PC-9 (cell line): ENCODE measurements at regions not wholly inside any gene's neighbourhood (a gene's known extent, or its start where the extent isn't known, plus 50 kb on each side); places are given as distances from the start of the nearest gene placed in this dataset.

ENCODE experiments used
- EZH2 ChIP-seq: fragments of 200-600 bp; sonication (generic); IDR thresholded peaks from 2 replicates; pipeline ENCODE4 v1.8.0; 2017; ENCODE audit warnings: antibody characterized with exemption, low read depth
- TF ChIP-seq, protein P1 (sequence below): fragments of 200-600 bp; sonication (generic); conservative IDR thresholded peaks from 2 replicates; pipeline ENCODE4 v1.6.1; 2017; ENCODE audit warnings: mixed run types, antibody characterized with exemption, mild to moderate bottlenecking, moderate library complexity

DNA sequence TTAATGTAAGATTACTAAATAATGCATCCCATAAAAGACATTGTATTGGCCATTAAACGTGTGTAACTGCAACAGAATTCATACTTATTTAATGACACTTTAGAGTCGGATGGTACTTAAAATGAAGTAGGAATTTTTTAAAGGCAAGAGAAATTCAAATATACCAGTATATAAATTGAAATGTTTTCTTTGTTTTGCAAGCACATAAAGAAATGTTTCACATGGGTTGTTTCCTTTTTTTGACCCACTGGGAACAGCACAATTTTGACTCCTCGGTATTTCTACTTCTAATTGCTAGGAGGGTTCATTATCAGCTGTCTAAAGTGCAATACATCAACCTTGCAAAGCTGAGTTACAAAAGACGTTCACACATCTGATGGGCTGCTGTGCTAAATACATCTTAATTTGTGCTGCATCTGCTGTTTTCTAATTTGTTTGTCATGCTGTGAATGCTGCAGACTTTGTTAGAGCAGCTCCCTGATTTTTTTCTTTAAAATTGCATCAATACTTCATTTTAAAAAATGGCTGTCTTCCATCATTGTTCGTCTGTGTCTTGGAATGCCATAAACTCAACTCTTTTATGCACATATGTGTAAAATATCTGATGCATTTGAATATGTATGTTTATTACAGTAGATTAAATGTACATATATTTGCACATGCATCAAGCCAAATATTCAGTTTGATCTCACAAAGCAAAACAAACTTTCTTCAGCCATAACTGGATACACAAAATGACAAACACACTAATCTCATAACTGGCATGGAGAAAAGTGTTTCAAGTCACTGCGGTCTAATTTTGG, 454.0 kb upstream of the GRAMD2B start:
- TF ChIP-seq, protein P1, sequence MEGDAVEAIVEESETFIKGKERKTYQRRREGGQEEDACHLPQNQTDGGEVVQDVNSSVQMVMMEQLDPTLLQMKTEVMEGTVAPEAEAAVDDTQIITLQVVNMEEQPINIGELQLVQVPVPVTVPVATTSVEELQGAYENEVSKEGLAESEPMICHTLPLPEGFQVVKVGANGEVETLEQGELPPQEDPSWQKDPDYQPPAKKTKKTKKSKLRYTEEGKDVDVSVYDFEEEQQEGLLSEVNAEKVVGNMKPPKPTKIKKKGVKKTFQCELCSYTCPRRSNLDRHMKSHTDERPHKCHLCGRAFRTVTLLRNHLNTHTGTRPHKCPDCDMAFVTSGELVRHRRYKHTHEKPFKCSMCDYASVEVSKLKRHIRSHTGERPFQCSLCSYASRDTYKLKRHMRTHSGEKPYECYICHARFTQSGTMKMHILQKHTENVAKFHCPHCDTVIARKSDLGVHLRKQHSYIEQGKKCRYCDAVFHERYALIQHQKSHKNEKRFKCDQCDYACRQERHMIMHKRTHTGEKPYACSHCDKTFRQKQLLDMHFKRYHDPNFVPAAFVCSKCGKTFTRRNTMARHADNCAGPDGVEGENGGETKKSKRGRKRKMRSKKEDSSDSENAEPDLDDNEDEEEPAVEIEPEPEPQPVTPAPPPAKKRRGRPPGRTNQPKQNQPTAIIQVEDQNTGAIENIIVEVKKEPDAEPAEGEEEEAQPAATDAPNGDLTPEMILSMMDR, result no peak
- no peak for TF ChIP-seq EZH2
